HEK293 (cell line): ENCODE measurements at regions not wholly inside any gene's neighbourhood (a gene's known extent, or its start where the extent isn't known, plus 50 kb on each side); places are given as distances from the start of the nearest gene placed in this dataset.

Source experiments
- CTCF ChIP-seq: fragments of 450-650 bp; formaldehyde crosslinking; IDR thresholded peaks from 2 replicates; pipeline ENCODE4 v1.5.1; 2016; ENCODE audit warnings: missing biosample characterization, missing genetic modification characterization
- PBX3 ChIP-seq: sonication (generic); formaldehyde crosslinking; IDR thresholded peaks from 2 replicates; pipeline ENCODE4 v1.8.1; 2022; ENCODE audit warnings: mild to moderate bottlenecking, moderate library complexity, missing genetic modification reagents
- SETDB1 ChIP-seq: IDR thresholded peaks from one replicate; pipeline ENCODE4 v1.6.1; 2017; ENCODE audit warnings: mild to moderate bottlenecking, low read length, moderate library complexity, mixed read lengths; ENCODE audit not compliant: insufficient read length
- YY1 ChIP-seq: fragments of 450-650 bp; formaldehyde crosslinking; IDR thresholded peaks from 2 replicates; pipeline ENCODE4 v1.5.1; 2018; ENCODE audit warnings: missing biosample characterization, missing genetic modification characterization
- ZBTB48 ChIP-seq: fragments of 450-650 bp; formaldehyde crosslinking; IDR thresholded peaks from 2 replicates; pipeline ENCODE4 v1.5.1; 2016; ENCODE audit warnings: missing biosample characterization, missing genetic modification characterization
- TF ChIP-seq, protein P1 (sequence below): fragments of 450-650 bp; formaldehyde crosslinking; IDR thresholded peaks from 2 replicates; pipeline ENCODE4 v1.5.1; 2016; ENCODE audit warnings: missing biosample characterization, missing genetic modification characterization

GRCh38 chr14:22332686-22333421, 256.2 kb downstream of the DAD1 start:
- TF ChIP-seq YY1 (tag by site-specific recombination) (no peak), ZBTB48 (no peak), SETDB1 (no peak), CTCF (tag by site-specific recombination) (no peak), PBX3 (CRISPR knock-in tag) (no peak)
- TF ChIP-seq, protein P1, sequence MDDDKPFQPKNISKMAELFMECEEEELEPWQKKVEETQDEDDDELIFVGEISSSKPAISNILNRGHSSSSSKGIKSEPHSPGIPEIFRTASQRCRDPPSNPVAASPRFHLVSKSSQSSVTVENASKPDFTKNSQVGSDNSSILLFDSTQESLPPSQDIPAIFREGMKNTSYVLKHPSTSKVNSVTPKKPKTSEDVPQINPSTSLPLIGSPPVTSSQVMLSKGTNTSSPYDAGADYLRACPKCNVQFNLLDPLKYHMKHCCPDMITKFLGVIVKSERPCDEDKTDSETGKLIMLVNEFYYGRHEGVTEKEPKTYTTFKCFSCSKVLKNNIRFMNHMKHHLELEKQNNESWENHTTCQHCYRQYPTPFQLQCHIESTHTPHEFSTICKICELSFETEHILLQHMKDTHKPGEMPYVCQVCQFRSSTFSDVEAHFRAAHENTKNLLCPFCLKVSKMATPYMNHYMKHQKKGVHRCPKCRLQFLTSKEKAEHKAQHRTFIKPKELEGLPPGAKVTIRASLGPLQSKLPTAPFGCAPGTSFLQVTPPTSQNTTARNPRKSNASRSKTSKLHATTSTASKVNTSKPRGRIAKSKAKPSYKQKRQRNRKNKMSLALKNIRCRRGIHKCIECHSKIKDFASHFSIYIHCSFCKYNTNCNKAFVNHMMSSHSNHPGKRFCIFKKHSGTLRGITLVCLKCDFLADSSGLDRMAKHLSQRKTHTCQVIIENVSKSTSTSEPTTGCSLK = no peak
